ENCODE measurements at regions not wholly inside any gene's neighbourhood (a gene's known extent, or its start where the extent isn't known, plus 50 kb on each side); places are given as distances from the start of the nearest gene placed in this dataset.

DNA sequence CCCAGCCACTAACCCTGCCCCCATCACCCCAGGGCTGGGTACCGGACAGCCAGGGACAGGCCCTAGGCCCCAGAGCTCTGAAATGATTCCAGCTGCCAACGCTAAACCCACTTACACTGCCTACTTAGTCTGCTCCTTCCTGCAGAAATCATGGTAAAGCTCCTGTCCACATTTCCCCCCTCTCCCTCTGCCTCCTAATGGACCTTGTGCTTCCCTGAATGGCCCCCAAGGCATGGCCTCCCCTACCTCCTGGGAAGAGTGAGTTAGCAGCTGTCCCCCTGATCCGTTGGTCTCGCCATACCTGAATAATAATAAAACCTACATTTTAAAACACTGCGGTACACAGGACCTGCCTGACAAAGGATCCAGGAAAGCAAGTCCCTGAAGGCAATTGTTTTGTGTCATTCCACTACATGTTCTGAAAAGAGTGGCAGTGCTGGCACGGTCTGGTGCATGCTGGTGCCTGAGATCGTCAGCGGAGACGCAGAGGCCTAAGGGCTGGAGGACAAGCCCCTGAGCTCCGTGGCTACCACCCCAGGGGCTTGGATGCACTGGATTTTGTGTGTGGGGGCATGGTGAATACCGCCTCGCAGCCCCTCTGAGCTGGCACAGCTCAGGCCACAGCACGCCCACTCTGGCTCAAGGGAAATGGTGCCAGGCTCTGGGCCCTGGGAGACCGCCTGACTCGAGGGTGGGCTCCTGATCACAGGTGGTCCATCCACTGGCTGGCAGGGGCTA is 186.3 kb downstream of the CTTN start:
- Histone ChIP-seq H2AFZ (ENCODE audit: low read depth, low read length) (no peak overlapping the region), H3K36me3 (ENCODE audit: control insufficient read depth, insufficient read depth, low read length) (no peaks in the 10 kb centered on the region), H3K27me3 (ENCODE audit: control insufficient read depth in 2 of 2, insufficient read depth in 2 of 2, low read length in 2 of 2) (peaks cover 2 to 60% of the 10 kb centered on the region in 2 experiments; a peak in 4 of 5 replicates), H3K9me1 (ENCODE audit: control insufficient read depth, insufficient read depth, low read length) (no peaks in the 10 kb centered on the region), H3K4me2 (ENCODE audit: insufficient read depth, low read length) (no peak overlapping the region), H3K9me3 (replicated peaks; ENCODE audit: control insufficient read depth, insufficient read depth, low read depth, low read length) (no peaks in the 10 kb centered on the region), H3K9ac (ENCODE audit: insufficient read depth in 1 of 2, low read depth in 2 of 2, low read length in 2 of 2) (peak overlapping the region in 1 of 2 experiments; percentile 45; a peak in 2 of 4 replicates), H3K4me1 (replicated peaks in 1 of 2; ENCODE audit: control insufficient read depth in 2 of 2, insufficient read depth in 2 of 2, low read length in 2 of 2) (no peaks in the 10 kb centered on the region; a peak in 1 of 5 replicates), H3K27ac (ENCODE audit: extremely low read depth, low read depth, low read length) (no peak overlapping the region), H3K79me2 (ENCODE audit: control insufficient read depth, insufficient read depth, low read length) (no peaks in the 10 kb centered on the region), H4K20me1 (replicated peaks; ENCODE audit: control insufficient read depth, insufficient read depth, low read length) (peaks cover 12% of the 10 kb centered on the region), H3K4me3 (no peak overlapping the region)
- intact Hi-C loops (cut with micrococcal nuclease) (no loop called here), in situ Hi-C loops (cut with MboI) (no loop called here)
- TF ChIP-seq CCAR2 (IDR thresholded peaks at IDR 0.05; ENCODE audit: low read depth, low read length), result no peak
- TF ChIP-seq SAFB2 (IDR thresholded peaks at IDR 0.05; ENCODE audit: borderline replicate concordance, low read depth, low read length, severe bottlenecking), result no peak
- no peak for TF ChIP-seq RBFOX2 (IDR thresholded peaks at IDR 0.05; ENCODE audit: low read depth, low read length)
- TF ChIP-seq HSF4 (CRISPR knock-in tag; IDR thresholded peaks at IDR 0.05; ENCODE audit: borderline replicate concordance), result no peak
- no peak for TF ChIP-seq EP300 (IDR thresholded peaks at IDR 0.05; ENCODE audit: low read length)
- TF ChIP-seq HEY1 (CRISPR knock-in tag; IDR thresholded peaks at IDR 0.05; ENCODE audit: borderline replicate concordance), result no peak
- TF ChIP-seq ZNF561 (CRISPR knock-in tag; conservative IDR thresholded peaks at IDR 0.05), result no peak
- TF ChIP-seq, protein P1, sequence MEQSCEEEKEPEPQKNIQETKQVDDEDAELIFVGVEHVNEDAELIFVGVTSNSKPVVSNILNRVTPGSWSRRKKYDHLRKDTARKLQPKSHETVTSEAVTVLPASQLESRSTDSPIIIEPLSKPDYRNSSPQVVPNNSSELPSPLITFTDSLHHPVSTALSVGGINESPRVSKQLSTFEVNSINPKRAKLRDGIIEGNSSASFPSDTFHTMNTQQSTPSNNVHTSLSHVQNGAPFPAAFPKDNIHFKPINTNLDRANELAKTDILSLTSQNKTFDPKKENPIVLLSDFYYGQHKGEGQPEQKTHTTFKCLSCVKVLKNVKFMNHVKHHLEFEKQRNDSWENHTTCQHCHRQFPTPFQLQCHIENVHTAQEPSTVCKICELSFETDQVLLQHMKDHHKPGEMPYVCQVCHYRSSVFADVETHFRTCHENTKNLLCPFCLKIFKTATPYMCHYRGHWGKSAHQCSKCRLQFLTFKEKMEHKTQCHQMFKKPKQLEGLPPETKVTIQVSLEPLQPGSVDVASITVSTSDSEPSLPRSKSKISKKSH (CRISPR knock-in tag; IDR thresholded peaks at IDR 0.05), result no peak
- TF ChIP-seq ZNF764 (CRISPR knock-in tag; IDR thresholded peaks at IDR 0.05; ENCODE audit: low read depth), result no peak
- TF ChIP-seq, protein P2, sequence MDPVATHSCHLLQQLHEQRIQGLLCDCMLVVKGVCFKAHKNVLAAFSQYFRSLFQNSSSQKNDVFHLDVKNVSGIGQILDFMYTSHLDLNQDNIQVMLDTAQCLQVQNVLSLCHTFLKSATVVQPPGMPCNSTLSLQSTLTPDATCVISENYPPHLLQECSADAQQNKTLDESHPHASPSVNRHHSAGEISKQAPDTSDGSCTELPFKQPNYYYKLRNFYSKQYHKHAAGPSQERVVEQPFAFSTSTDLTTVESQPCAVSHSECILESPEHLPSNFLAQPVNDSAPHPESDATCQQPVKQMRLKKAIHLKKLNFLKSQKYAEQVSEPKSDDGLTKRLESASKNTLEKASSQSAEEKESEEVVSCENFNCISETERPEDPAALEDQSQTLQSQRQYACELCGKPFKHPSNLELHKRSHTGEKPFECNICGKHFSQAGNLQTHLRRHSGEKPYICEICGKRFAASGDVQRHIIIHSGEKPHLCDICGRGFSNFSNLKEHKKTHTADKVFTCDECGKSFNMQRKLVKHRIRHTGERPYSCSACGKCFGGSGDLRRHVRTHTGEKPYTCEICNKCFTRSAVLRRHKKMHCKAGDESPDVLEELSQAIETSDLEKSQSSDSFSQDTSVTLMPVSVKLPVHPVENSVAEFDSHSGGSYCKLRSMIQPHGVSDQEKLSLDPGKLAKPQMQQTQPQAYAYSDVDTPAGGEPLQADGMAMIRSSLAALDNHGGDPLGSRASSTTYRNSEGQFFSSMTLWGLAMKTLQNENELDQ (CRISPR knock-in tag; IDR thresholded peaks at IDR 0.05; ENCODE audit: borderline replicate concordance), result no peak
- no peak for TF ChIP-seq ZNF507 (tag; conservative IDR thresholded peaks at IDR 0.05)
- TF ChIP-seq ATF7 (IDR thresholded peaks at IDR 0.05), result no peak
- TF ChIP-seq PPARD (CRISPR knock-in tag; IDR thresholded peaks at IDR 0.05), result no peak
- POLR2A ChIA-PET, result no interaction called here
- DNase-seq (ENCODE audit: extremely low read depth in 1 of 4, low spot score in 3 of 4), result no peak
- BruUV-seq (replicated peaks), result no TSS peak
- no peak for ATAC-seq
- under 1% methylated on average over 15 of the region's 15 CpGs for WGBS (ENCODE audit: insufficient coverage, low coverage, missing lambda C conversion rate)
- FAIRE-seq, result no peak
- CTCF ChIA-PET (ENCODE audit: low intra/inter-chr PET ratio), result no interaction called here

All from K562 (cell line).